ENCODE measurements at regions not wholly inside any gene's neighbourhood (a gene's known extent, or its start where the extent isn't known, plus 50 kb on each side); places are given as distances from the start of the nearest gene placed in this dataset.

GRCh38 chr10:78972947-78973900 is 95.5 kb upstream of the ZMIZ1 start:
- Histone ChIP-seq H3K9me3 (ENCODE audit: control insufficient read depth in 2 of 2, insufficient read depth in 1 of 2, low read depth in 1 of 2, low read length in 1 of 2) (no peaks in the 10 kb centered on the region), H3K27me3 (ENCODE audit: control insufficient read depth in 1 of 2, insufficient read depth in 2 of 2, low read length in 2 of 2) (no peaks in the 10 kb centered on the region), H3K4me3 (ENCODE audit: low read depth in 1 of 2, low read length in 2 of 2) (peak overlapping the region; percentile 41 to 52), H3K4me1 (ENCODE audit: control insufficient read depth in 2 of 2, insufficient read depth in 2 of 2, low read length in 1 of 2) (peaks cover 2 to 27% of the 10 kb centered on the region in 2 donors), H3K27ac (ENCODE audit: low read depth in 2 of 2, low read length in 1 of 2) (peak overlapping the region; percentile 96 to 98), H3K36me3 (ENCODE audit: control insufficient read depth in 2 of 2, insufficient read depth in 2 of 2, low read length in 1 of 2) (no peaks in the 10 kb centered on the region)
- WGBS, 2 donors: 5% methylated on average over 45 to 48 of the region's 49 CpGs

GRCh38 chr10:78973901-78974616 is 94.7 kb upstream of the ZMIZ1 start:
- peak overlapping the region; percentile 9 to 52 for H3K4me3 ChIP-seq (ENCODE audit: low read depth in 1 of 2, low read length in 2 of 2)
- H3K27ac ChIP-seq (ENCODE audit: low read depth in 2 of 2, low read length in 1 of 2): peak overlapping the region; percentile 96 to 98
- H3K36me3 ChIP-seq (ENCODE audit: control insufficient read depth in 2 of 2, insufficient read depth in 2 of 2, low read length in 1 of 2): no peaks in the 10 kb centered on the region
- peaks cover 2 to 27% of the 10 kb centered on the region in 2 donors for H3K4me1 ChIP-seq (ENCODE audit: control insufficient read depth in 2 of 2, insufficient read depth in 2 of 2, low read length in 1 of 2)
- WGBS, 2 donors: 1% methylated on average over 41 to 42 of the region's 42 CpGs
- H3K27me3 ChIP-seq (ENCODE audit: control insufficient read depth in 1 of 2, insufficient read depth in 2 of 2, low read length in 2 of 2): no peaks in the 10 kb centered on the region
- no peaks in the 10 kb centered on the region for H3K9me3 ChIP-seq (ENCODE audit: control insufficient read depth in 2 of 2, insufficient read depth in 1 of 2, low read depth in 1 of 2, low read length in 1 of 2)

GRCh38 chr10:78974617-78975317 is 94.0 kb upstream of the ZMIZ1 start:
- Histone ChIP-seq H3K4me3 (ENCODE audit: low read depth in 1 of 2, low read length in 2 of 2) (peak overlapping the region in 1 of 2 donors; percentile 52), H3K36me3 (ENCODE audit: control insufficient read depth in 2 of 2, insufficient read depth in 2 of 2, low read length in 1 of 2) (no peaks in the 10 kb centered on the region)

GRCh38 chr10:78975926-78976325 is 92.8 kb upstream of the ZMIZ1 start:
- WGBS, 2 donors: 94 to 95% methylated on average over 5 of the region's 5 CpGs
- H3K27ac ChIP-seq (ENCODE audit: low read depth in 2 of 2, low read length in 1 of 2): no peak overlapping the region
- H3K27me3 ChIP-seq (ENCODE audit: control insufficient read depth in 1 of 2, insufficient read depth in 2 of 2, low read length in 2 of 2): no peaks in the 10 kb centered on the region
- no peaks in the 10 kb centered on the region for H3K9me3 ChIP-seq (ENCODE audit: control insufficient read depth in 2 of 2, insufficient read depth in 1 of 2, low read depth in 1 of 2, low read length in 1 of 2)
- H3K4me1 ChIP-seq (ENCODE audit: control insufficient read depth in 2 of 2, insufficient read depth in 2 of 2, low read length in 1 of 2): peaks cover 2 to 27% of the 10 kb centered on the region in 2 donors
- no peaks in the 10 kb centered on the region for H3K36me3 ChIP-seq (ENCODE audit: control insufficient read depth in 2 of 2, insufficient read depth in 2 of 2, low read length in 1 of 2)
- no peak overlapping the region for H3K4me3 ChIP-seq (ENCODE audit: low read depth in 1 of 2, low read length in 2 of 2)

More at GRCh38 chr10:78974617-78975317, 94.0 kb upstream of the ZMIZ1 start:
- 33 to 41% methylated on average over 15 of the region's 15 CpGs for WGBS, 2 donors
- Histone ChIP-seq H3K27me3 (ENCODE audit: control insufficient read depth in 1 of 2, insufficient read depth in 2 of 2, low read length in 2 of 2) (no peaks in the 10 kb centered on the region), H3K27ac (ENCODE audit: low read depth in 2 of 2, low read length in 1 of 2) (peak overlapping the region; percentile 96 to 98), H3K9me3 (ENCODE audit: control insufficient read depth in 2 of 2, insufficient read depth in 1 of 2, low read depth in 1 of 2, low read length in 1 of 2) (no peaks in the 10 kb centered on the region), H3K4me1 (ENCODE audit: control insufficient read depth in 2 of 2, insufficient read depth in 2 of 2, low read length in 1 of 2) (peaks cover 2 to 27% of the 10 kb centered on the region in 2 donors)

GRCh38 chr10:78976825-78977755 is 91.7 kb upstream of the ZMIZ1 start:
- Histone ChIP-seq H3K4me3 (ENCODE audit: low read depth in 1 of 2, low read length in 2 of 2) (no peak overlapping the region), H3K27me3 (ENCODE audit: control insufficient read depth in 1 of 2, insufficient read depth in 2 of 2, low read length in 2 of 2) (no peaks in the 10 kb centered on the region), H3K9me3 (ENCODE audit: control insufficient read depth in 2 of 2, insufficient read depth in 1 of 2, low read depth in 1 of 2, low read length in 1 of 2) (no peaks in the 10 kb centered on the region), H3K27ac (ENCODE audit: low read depth in 2 of 2, low read length in 1 of 2) (peak overlapping the region in 1 of 2 donors; percentile 17), H3K4me1 (ENCODE audit: control insufficient read depth in 2 of 2, insufficient read depth in 2 of 2, low read length in 1 of 2) (peaks cover 2 to 32% of the 10 kb centered on the region in 2 donors), H3K36me3 (ENCODE audit: control insufficient read depth in 2 of 2, insufficient read depth in 2 of 2, low read length in 1 of 2) (no peaks in the 10 kb centered on the region)
- 89 to 90% methylated on average over 13 of the region's 13 CpGs for WGBS, 2 donors

- Histone ChIP-seq H3K36me3 (ENCODE audit: control insufficient read depth in 2 of 2, insufficient read depth in 2 of 2, low read length in 1 of 2) (no peaks in the 10 kb centered on the region), H3K9me3 (ENCODE audit: control insufficient read depth in 2 of 2, insufficient read depth in 1 of 2, low read depth in 1 of 2, low read length in 1 of 2) (no peaks in the 10 kb centered on the region), H3K4me1 (ENCODE audit: control insufficient read depth in 2 of 2, insufficient read depth in 2 of 2, low read length in 1 of 2) (peaks cover 2 to 16% of the 10 kb centered on the region in 2 donors), H3K27me3 (ENCODE audit: control insufficient read depth in 1 of 2, insufficient read depth in 2 of 2, low read length in 2 of 2) (no peaks in the 10 kb centered on the region), H3K27ac (ENCODE audit: low read depth in 2 of 2, low read length in 1 of 2) (no peak overlapping the region), H3K4me3 (ENCODE audit: low read depth in 1 of 2, low read length in 2 of 2) (no peak overlapping the region)
- 75 to 88% methylated on average over 7 of the region's 7 CpGs for WGBS, 2 donors
These were observed 88.8 kb upstream of the ZMIZ1 start for GRCh38 chr10:78979938-78980337.

- 88 to 93% methylated on average over 9 of the region's 9 CpGs for WGBS, 2 donors
- no peaks in the 10 kb centered on the region for H3K27me3 ChIP-seq (ENCODE audit: control insufficient read depth in 1 of 2, insufficient read depth in 2 of 2, low read length in 2 of 2)
- peaks cover 2 to 16% of the 10 kb centered on the region in 2 donors for H3K4me1 ChIP-seq (ENCODE audit: control insufficient read depth in 2 of 2, insufficient read depth in 2 of 2, low read length in 1 of 2)
- H3K4me3 ChIP-seq (ENCODE audit: low read depth in 1 of 2, low read length in 2 of 2): no peak overlapping the region
- H3K27ac ChIP-seq (ENCODE audit: low read depth in 2 of 2, low read length in 1 of 2): no peak overlapping the region
- no peaks in the 10 kb centered on the region for H3K9me3 ChIP-seq (ENCODE audit: control insufficient read depth in 2 of 2, insufficient read depth in 1 of 2, low read depth in 1 of 2, low read length in 1 of 2)
- no peaks in the 10 kb centered on the region for H3K36me3 ChIP-seq (ENCODE audit: control insufficient read depth in 2 of 2, insufficient read depth in 2 of 2, low read length in 1 of 2)
These were observed 88.4 kb upstream of the ZMIZ1 start for GRCh38 chr10:78980354-78980753.

GRCh38 chr10:78980815-78981214 is 88.0 kb upstream of the ZMIZ1 start:
- H3K9me3 ChIP-seq (ENCODE audit: control insufficient read depth in 2 of 2, insufficient read depth in 1 of 2, low read depth in 1 of 2, low read length in 1 of 2): no peaks in the 10 kb centered on the region
- no peak overlapping the region for H3K4me3 ChIP-seq (ENCODE audit: low read depth in 1 of 2, low read length in 2 of 2)
- no peaks in the 10 kb centered on the region for H3K36me3 ChIP-seq (ENCODE audit: control insufficient read depth in 2 of 2, insufficient read depth in 2 of 2, low read length in 1 of 2)
- 88% methylated on average over 5 of the region's 5 CpGs for WGBS, 2 donors
- H3K4me1 ChIP-seq (ENCODE audit: control insufficient read depth in 2 of 2, insufficient read depth in 2 of 2, low read length in 1 of 2): peaks cover 2 to 16% of the 10 kb centered on the region in 2 donors
- no peaks in the 10 kb centered on the region for H3K27me3 ChIP-seq (ENCODE audit: control insufficient read depth in 1 of 2, insufficient read depth in 2 of 2, low read length in 2 of 2)
- no peak overlapping the region for H3K27ac ChIP-seq (ENCODE audit: low read depth in 2 of 2, low read length in 1 of 2)

All from esophagus (tissue), 2 donors.